Kidney epithelial cell (primary cell): ENCODE measurements at regions not wholly inside any gene's neighbourhood (a gene's known extent, or its start where the extent isn't known, plus 50 kb on each side); places are given as distances from the start of the nearest gene placed in this dataset.
A peak's percentile ranks its signal among the peaks of the same experiment; 100 is the strongest.

Experiments
- DNase-seq: peaks from one replicate; pipeline ENCODE4 v3.0.0-alpha.2; 2010; ENCODE audit warnings: low read depth
- H3K27me3 ChIP-seq: 2 replicates; pipeline ENCODE4 v1.6.0; 2011; ENCODE audit warnings: low read length; ENCODE audit not compliant: control insufficient read depth, insufficient read depth
- H3K36me3 ChIP-seq: 2 replicates; pipeline ENCODE4 v1.5.1; 2011; ENCODE audit warnings: low read length; ENCODE audit not compliant: control insufficient read depth, insufficient read depth
- H3K4me3 ChIP-seq: 2 replicates; pipeline ENCODE4 v1.5.1; 2011; ENCODE audit warnings: low read depth, mild to moderate bottlenecking, control low read depth, low read length
- CTCF ChIP-seq: IDR thresholded peaks from 2 replicates; pipeline ENCODE4 v1.5.1; 2011; ENCODE audit warnings: mild to moderate bottlenecking, moderate library complexity, low read length, control low read depth, inconsistent platforms; ENCODE audit not compliant: insufficient read depth, poor library complexity, severe bottlenecking

GRCh38 chr1:21351901-21352300 is 61.6 kb upstream of the ECE1 start:
- Histone ChIP-seq H3K4me3 (no peak overlapping the region), H3K36me3 (no peaks in the 10 kb centered on the region), H3K27me3 (no peaks in the 10 kb centered on the region)
- no peak for DNase-seq
- TF ChIP-seq CTCF = no peak

GRCh38 chr1:21350202-21350885 is 60.1 kb upstream of the ECE1 start:
- Histone ChIP-seq H3K36me3 (no peaks in the 10 kb centered on the region), H3K27me3 (no peaks in the 10 kb centered on the region), H3K4me3 (no peak overlapping the region)
- no peak for TF ChIP-seq CTCF
- no peak for DNase-seq

- TF ChIP-seq CTCF = no peak
- Histone ChIP-seq H3K4me3 (no peak overlapping the region), H3K27me3 (no peaks in the 10 kb centered on the region), H3K36me3 (no peaks in the 10 kb centered on the region)
- no peak for DNase-seq
These were observed 59.4 kb upstream of the ECE1 start for GRCh38 chr1:21349693-21350092.

GRCh38 chr1:21347072-21347581 is 56.9 kb upstream of the ECE1 start:
- DNase-seq = no peak
- Histone ChIP-seq H3K27me3 (no peaks in the 10 kb centered on the region), H3K36me3 (no peaks in the 10 kb centered on the region), H3K4me3 (no peak overlapping the region)
- TF ChIP-seq CTCF = no peak

GRCh38 chr1:21346365-21347071 is 56.3 kb upstream of the ECE1 start:
- no peak for DNase-seq
- no peak for TF ChIP-seq CTCF
- peak overlapping the region; percentile 70 for H3K4me3 ChIP-seq
- no peaks in the 10 kb centered on the region for H3K36me3 ChIP-seq
- H3K27me3 ChIP-seq = no peaks in the 10 kb centered on the region
